ENCODE measurements at regions not wholly inside any gene's neighbourhood (a gene's known extent, or its start where the extent isn't known, plus 50 kb on each side); places are given as distances from the start of the nearest gene placed in this dataset.

DNA sequence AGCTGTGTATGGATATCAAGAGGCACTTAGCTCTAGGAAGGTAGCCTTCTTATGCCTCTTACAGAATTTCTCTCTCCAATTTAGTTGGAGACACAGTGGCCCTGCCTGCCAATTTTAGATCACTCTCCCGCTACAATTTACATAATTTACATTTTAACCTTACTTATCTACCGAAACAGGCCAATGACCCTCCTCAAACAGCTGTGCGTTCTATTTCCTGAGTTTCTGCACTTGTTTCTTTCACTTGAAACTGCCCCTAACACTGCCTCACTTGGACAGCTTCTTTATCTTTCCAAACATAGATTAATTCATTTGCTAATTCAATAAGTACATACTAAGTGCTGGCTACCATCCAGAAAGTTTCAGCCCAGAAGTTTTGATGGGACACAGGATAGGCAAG, 52.9 kb upstream of the HDDC2 start:
- no peak overlapping the region for H3K4me2 ChIP-seq (ENCODE audit: insufficient read depth, low read length)
- H4K20me1 ChIP-seq (replicated peaks; ENCODE audit: control insufficient read depth, insufficient read depth, low read length) = no peaks in the 10 kb centered on the region
- no TSS peak for BruUV-seq (replicated peaks)
- POLR2A ChIA-PET = no interaction called here
- DNase-seq (ENCODE audit: extremely low read depth in 1 of 4, low spot score in 3 of 4) (no peak), ATAC-seq (no peak), FAIRE-seq (no peak)
- no peaks in the 10 kb centered on the region for H3K79me2 ChIP-seq (ENCODE audit: control insufficient read depth, insufficient read depth, low read length)
- 11% methylated on average over 3 of the region's 3 CpGs for WGBS (ENCODE audit: insufficient coverage, low coverage, missing lambda C conversion rate)
- H3K4me1 ChIP-seq (replicated peaks in 1 of 2; ENCODE audit: control insufficient read depth in 2 of 2, insufficient read depth in 2 of 2, low read length in 2 of 2) = no peaks in the 10 kb centered on the region
- H3K9me3 ChIP-seq (replicated peaks; ENCODE audit: control insufficient read depth, insufficient read depth, low read depth, low read length) = no peaks in the 10 kb centered on the region
- H3K27me3 ChIP-seq (ENCODE audit: control insufficient read depth in 2 of 2, insufficient read depth in 2 of 2, low read length in 2 of 2) = peaks cover 0 to 12% of the 10 kb centered on the region in 2 experiments; a peak in 4 of 5 replicates
- TF ChIP-seq LCOR (CRISPR knock-in tag; IDR thresholded peaks at IDR 0.05) = no peak
- TF ChIP-seq RFX1 (IDR thresholded peaks at IDR 0.05) = no peak
- TF ChIP-seq HNRNPL (IDR thresholded peaks at IDR 0.05; ENCODE audit: low read depth, low read length) = no peak
- no peak for TF ChIP-seq MEIS2 (IDR thresholded peaks at IDR 0.05; ENCODE audit: partially characterized antibody)
- no peak for TF ChIP-seq HDAC2 (IDR thresholded peaks at IDR 0.05)
- TF ChIP-seq, protein P1, sequence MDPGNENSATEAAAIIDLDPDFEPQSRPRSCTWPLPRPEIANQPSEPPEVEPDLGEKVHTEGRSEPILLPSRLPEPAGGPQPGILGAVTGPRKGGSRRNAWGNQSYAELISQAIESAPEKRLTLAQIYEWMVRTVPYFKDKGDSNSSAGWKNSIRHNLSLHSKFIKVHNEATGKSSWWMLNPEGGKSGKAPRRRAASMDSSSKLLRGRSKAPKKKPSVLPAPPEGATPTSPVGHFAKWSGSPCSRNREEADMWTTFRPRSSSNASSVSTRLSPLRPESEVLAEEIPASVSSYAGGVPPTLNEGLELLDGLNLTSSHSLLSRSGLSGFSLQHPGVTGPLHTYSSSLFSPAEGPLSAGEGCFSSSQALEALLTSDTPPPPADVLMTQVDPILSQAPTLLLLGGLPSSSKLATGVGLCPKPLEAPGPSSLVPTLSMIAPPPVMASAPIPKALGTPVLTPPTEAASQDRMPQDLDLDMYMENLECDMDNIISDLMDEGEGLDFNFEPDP (CRISPR knock-in tag; IDR thresholded peaks at IDR 0.05) = no peak
- TF ChIP-seq KHSRP (IDR thresholded peaks at IDR 0.05) = no peak
- TF ChIP-seq YY1 (IDR thresholded peaks at IDR 0.05; ENCODE audit: borderline replicate concordance in 1 of 3, control insufficient read depth in 1 of 3, extremely low read depth in 1 of 3, insufficient read depth in 3 of 3, insufficient read length in 1 of 3, insufficient replicate concordance in 2 of 3, low read depth in 1 of 3, low read length in 2 of 3) = no peak
- TF ChIP-seq SIN3A (IDR thresholded peaks at IDR 0.05; ENCODE audit: borderline replicate concordance in 2 of 2, control insufficient read depth in 1 of 2, low read depth in 2 of 2, low read length in 2 of 2) = no peak
- TF ChIP-seq, protein P2, sequence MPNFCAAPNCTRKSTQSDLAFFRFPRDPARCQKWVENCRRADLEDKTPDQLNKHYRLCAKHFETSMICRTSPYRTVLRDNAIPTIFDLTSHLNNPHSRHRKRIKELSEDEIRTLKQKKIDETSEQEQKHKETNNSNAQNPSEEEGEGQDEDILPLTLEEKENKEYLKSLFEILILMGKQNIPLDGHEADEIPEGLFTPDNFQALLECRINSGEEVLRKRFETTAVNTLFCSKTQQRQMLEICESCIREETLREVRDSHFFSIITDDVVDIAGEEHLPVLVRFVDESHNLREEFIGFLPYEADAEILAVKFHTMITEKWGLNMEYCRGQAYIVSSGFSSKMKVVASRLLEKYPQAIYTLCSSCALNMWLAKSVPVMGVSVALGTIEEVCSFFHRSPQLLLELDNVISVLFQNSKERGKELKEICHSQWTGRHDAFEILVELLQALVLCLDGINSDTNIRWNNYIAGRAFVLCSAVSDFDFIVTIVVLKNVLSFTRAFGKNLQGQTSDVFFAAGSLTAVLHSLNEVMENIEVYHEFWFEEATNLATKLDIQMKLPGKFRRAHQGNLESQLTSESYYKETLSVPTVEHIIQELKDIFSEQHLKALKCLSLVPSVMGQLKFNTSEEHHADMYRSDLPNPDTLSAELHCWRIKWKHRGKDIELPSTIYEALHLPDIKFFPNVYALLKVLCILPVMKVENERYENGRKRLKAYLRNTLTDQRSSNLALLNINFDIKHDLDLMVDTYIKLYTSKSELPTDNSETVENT (CRISPR knock-in tag; IDR thresholded peaks at IDR 0.05) = no peak
- no peak for TF ChIP-seq HDAC1 (IDR thresholded peaks at IDR 0.05)
- no peak for TF ChIP-seq SIN3B (IDR thresholded peaks at IDR 0.05; ENCODE audit: low read depth)
- no peak for TF ChIP-seq HMG20B (CRISPR knock-in tag; IDR thresholded peaks at IDR 0.05)
- TF ChIP-seq, protein P3, sequence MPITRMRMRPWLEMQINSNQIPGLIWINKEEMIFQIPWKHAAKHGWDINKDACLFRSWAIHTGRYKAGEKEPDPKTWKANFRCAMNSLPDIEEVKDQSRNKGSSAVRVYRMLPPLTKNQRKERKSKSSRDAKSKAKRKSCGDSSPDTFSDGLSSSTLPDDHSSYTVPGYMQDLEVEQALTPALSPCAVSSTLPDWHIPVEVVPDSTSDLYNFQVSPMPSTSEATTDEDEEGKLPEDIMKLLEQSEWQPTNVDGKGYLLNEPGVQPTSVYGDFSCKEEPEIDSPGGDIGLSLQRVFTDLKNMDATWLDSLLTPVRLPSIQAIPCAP (CRISPR knock-in tag; IDR thresholded peaks at IDR 0.05; ENCODE audit: borderline replicate concordance) = no peak
- no peak for TF ChIP-seq CBFB (CRISPR knock-in tag; IDR thresholded peaks at IDR 0.05)
- TF ChIP-seq MTA3 (IDR thresholded peaks at IDR 0.05; ENCODE audit: borderline replicate concordance) = no peak
- TF ChIP-seq NR3C1 (CRISPR knock-in tag; IDR thresholded peaks at IDR 0.05) = no peak
- no peak for TF ChIP-seq MBD2 (IDR thresholded peaks at IDR 0.05; ENCODE audit: borderline replicate concordance, low read depth)
- no peak for TF ChIP-seq ETV1 (tag; conservative IDR thresholded peaks at IDR 0.05; ENCODE audit: low read depth)
- no peak for TF ChIP-seq ZNF57 (CRISPR knock-in tag; IDR thresholded peaks at IDR 0.05)
- no peak overlapping the region for H3K4me3 ChIP-seq
- intact Hi-C loops (cut with micrococcal nuclease) = no loop called here
- no peaks in the 10 kb centered on the region for H3K9me1 ChIP-seq (ENCODE audit: control insufficient read depth, insufficient read depth, low read length)
- no peaks in the 10 kb centered on the region for H3K36me3 ChIP-seq (ENCODE audit: control insufficient read depth, insufficient read depth, low read length)
- H3K27ac ChIP-seq (ENCODE audit: extremely low read depth, low read depth, low read length) = no peak overlapping the region
- H3K9ac ChIP-seq (ENCODE audit: insufficient read depth in 1 of 2, low read depth in 2 of 2, low read length in 2 of 2) = no peak overlapping the region
- in situ Hi-C loops (cut with MboI) = no loop called here
- H2AFZ ChIP-seq (ENCODE audit: low read depth, low read length) = no peak overlapping the region
- CTCF ChIA-PET (ENCODE audit: low intra/inter-chr PET ratio) = no interaction called here
